Glutamatergic neuron (in vitro differentiated cells): ENCODE measurements at regions not wholly inside any gene's neighbourhood (a gene's known extent, or its start where the extent isn't known, plus 50 kb on each side); places are given as distances from the start of the nearest gene placed in this dataset.

Source experiments
- DNase-seq: peaks from one replicate; pipeline ENCODE4 v3.0.0; 2022
- H3K27ac Mint-ChIP-seq: one replicate; pipeline ENCODE4 v1.8.0; 2020; ENCODE audit warnings: mild to moderate bottlenecking, mixed read lengths, inconsistent platforms; ENCODE audit not compliant: unreplicated experiment
- H3K27me3 Mint-ChIP-seq: one replicate; pipeline ENCODE4 v1.8.0; 2020; ENCODE audit warnings: mild to moderate bottlenecking, moderate library complexity, mixed read lengths, inconsistent platforms; ENCODE audit not compliant: unreplicated experiment
- H3K36me3 Mint-ChIP-seq: one replicate; pipeline ENCODE4 v1.8.0; 2020; ENCODE audit warnings: mild to moderate bottlenecking, mixed read lengths, inconsistent platforms; ENCODE audit not compliant: unreplicated experiment
- H3K4me1 Mint-ChIP-seq: one replicate; pipeline ENCODE4 v1.8.0; 2020; ENCODE audit warnings: mild to moderate bottlenecking, low read depth, mixed read lengths, inconsistent platforms; ENCODE audit not compliant: unreplicated experiment
- H3K4me3 Mint-ChIP-seq: one replicate; pipeline ENCODE4 v1.8.0; 2020; ENCODE audit warnings: mild to moderate bottlenecking, mixed read lengths, inconsistent platforms; ENCODE audit not compliant: unreplicated experiment
- H3K9me3 Mint-ChIP-seq: one replicate; pipeline ENCODE4 v1.8.0; 2020; ENCODE audit warnings: mild to moderate bottlenecking, moderate library complexity, mixed read lengths, inconsistent platforms; ENCODE audit not compliant: unreplicated experiment
- CTCF ChIP-seq: fragments of 200-600 bp; sonication (generic); IDR thresholded peaks from one replicate; pipeline ENCODE4 v1.5.0; 2021; ENCODE audit not compliant: partially characterized antibody, unreplicated experiment

- H3K9me3 Mint-ChIP-seq, result no peaks in the 10 kb centered on the region
Measured at GRCh38 chr2:188130317-188130716, 161.4 kb upstream of the GULP1 start.

GRCh38 chr2:188131281-188131680 lies 160.4 kb upstream of the GULP1 start:
- TF ChIP-seq CTCF, result no peak
- peaks cover 2% of the 10 kb centered on the region for H3K27me3 Mint-ChIP-seq
- no peak overlapping the region for H3K27ac Mint-ChIP-seq
- H3K4me1 Mint-ChIP-seq, result no peaks in the 10 kb centered on the region
- H3K36me3 Mint-ChIP-seq, result no peaks in the 10 kb centered on the region
- DNase-seq, result no peak
- no peak overlapping the region for H3K4me3 Mint-ChIP-seq
- no peaks in the 10 kb centered on the region for H3K9me3 Mint-ChIP-seq

More at GRCh38 chr2:188130317-188130716, 161.4 kb upstream of the GULP1 start:
- H3K4me1 Mint-ChIP-seq, result no peaks in the 10 kb centered on the region
- no peak for TF ChIP-seq CTCF
- no peak overlapping the region for H3K27ac Mint-ChIP-seq
- no peak overlapping the region for H3K4me3 Mint-ChIP-seq
- DNase-seq, result no peak
- H3K27me3 Mint-ChIP-seq, result peaks cover 2% of the 10 kb centered on the region
- no peaks in the 10 kb centered on the region for H3K36me3 Mint-ChIP-seq

- no peak overlapping the region for H3K27ac Mint-ChIP-seq
- TF ChIP-seq CTCF, result no peak
- no peak overlapping the region for H3K4me3 Mint-ChIP-seq
- no peak for DNase-seq
- H3K36me3 Mint-ChIP-seq, result no peaks in the 10 kb centered on the region
- no peaks in the 10 kb centered on the region for H3K4me1 Mint-ChIP-seq
- H3K27me3 Mint-ChIP-seq, result peaks cover 2% of the 10 kb centered on the region
- H3K9me3 Mint-ChIP-seq, result no peaks in the 10 kb centered on the region
Measured at GRCh38 chr2:188132385-188132784, 159.3 kb upstream of the GULP1 start.

- TF ChIP-seq CTCF, result no peak
- H3K9me3 Mint-ChIP-seq, result no peaks in the 10 kb centered on the region
- H3K36me3 Mint-ChIP-seq, result no peaks in the 10 kb centered on the region
- H3K4me3 Mint-ChIP-seq, result no peak overlapping the region
- H3K27me3 Mint-ChIP-seq, result peaks cover 2% of the 10 kb centered on the region
- no peak for DNase-seq
- no peak overlapping the region for H3K27ac Mint-ChIP-seq
- no peaks in the 10 kb centered on the region for H3K4me1 Mint-ChIP-seq
Measured at GRCh38 chr2:188134241-188134640, 157.4 kb upstream of the GULP1 start.

- no peak overlapping the region for H3K4me3 Mint-ChIP-seq
- TF ChIP-seq CTCF, result no peak
- no peaks in the 10 kb centered on the region for H3K27me3 Mint-ChIP-seq
- no peaks in the 10 kb centered on the region for H3K36me3 Mint-ChIP-seq
- no peak overlapping the region for H3K27ac Mint-ChIP-seq
- H3K9me3 Mint-ChIP-seq, result no peaks in the 10 kb centered on the region
- DNase-seq, result no peak
- no peaks in the 10 kb centered on the region for H3K4me1 Mint-ChIP-seq
Measured at GRCh38 chr2:188138313-188138712, 153.4 kb upstream of the GULP1 start.
